ENCODE measurements at regions not wholly inside any gene's neighbourhood (a gene's known extent, or its start where the extent isn't known, plus 50 kb on each side); places are given as distances from the start of the nearest gene placed in this dataset.
A peak's percentile ranks its signal among the peaks of the same experiment; 100 is the strongest.

GRCh38 chr6:25028328-25028727, 92.6 kb upstream of the RIPOR2 start:
- Histone ChIP-seq H3K4me1 (ENCODE audit: control insufficient read depth in 1 of 2, insufficient read depth in 1 of 2, low read depth in 1 of 2, low read length in 1 of 2) (peaks cover 6% of the 10 kb centered on the region in 2 experiments), H3K27ac (no peak overlapping the region), H3K4me3 (ENCODE audit: low read depth in 1 of 2, low read length in 1 of 2) (no peak overlapping the region), H3K27me3 (no peaks in the 10 kb centered on the region), H3K36me3 (no peaks in the 10 kb centered on the region), H3K9me3 (no peaks in the 10 kb centered on the region)
- TF ChIP-seq CTCF (IDR thresholded peaks at IDR 0.05), result no peak

- no peak for TF ChIP-seq CTCF (IDR thresholded peaks at IDR 0.05)
- no peak overlapping the region for H3K4me3 ChIP-seq (ENCODE audit: low read depth in 1 of 2, low read length in 1 of 2)
- H3K9me3 ChIP-seq, result no peaks in the 10 kb centered on the region
- no peaks in the 10 kb centered on the region for H3K27me3 ChIP-seq
- H3K27ac ChIP-seq, result no peak overlapping the region
- peaks cover 20 to 25% of the 10 kb centered on the region in 2 experiments for H3K4me1 ChIP-seq (ENCODE audit: control insufficient read depth in 1 of 2, insufficient read depth in 1 of 2, low read depth in 1 of 2, low read length in 1 of 2)
- H3K36me3 ChIP-seq, result no peaks in the 10 kb centered on the region
These were observed 97.2 kb upstream of the RIPOR2 start for GRCh38 chr6:25032934-25033333.

GRCh38 chr6:25034431-25034921, 98.7 kb upstream of the RIPOR2 start:
- no peak for TF ChIP-seq CTCF (IDR thresholded peaks at IDR 0.05)
- H3K4me1 ChIP-seq (ENCODE audit: control insufficient read depth in 1 of 2, insufficient read depth in 1 of 2, low read depth in 1 of 2, low read length in 1 of 2), result peaks cover 20 to 25% of the 10 kb centered on the region in 2 experiments
- peak overlapping the region; percentile 61 for H3K27ac ChIP-seq
- H3K4me3 ChIP-seq (ENCODE audit: low read depth in 1 of 2, low read length in 1 of 2), result peak overlapping the region in 1 of 2 experiments; percentile 11
- H3K9me3 ChIP-seq, result no peaks in the 10 kb centered on the region
- H3K27me3 ChIP-seq, result no peaks in the 10 kb centered on the region
- H3K36me3 ChIP-seq, result no peaks in the 10 kb centered on the region

GRCh38 chr6:25035174-25035511, 99.4 kb upstream of the RIPOR2 start:
- Histone ChIP-seq H3K4me3 (ENCODE audit: low read depth in 1 of 2, low read length in 1 of 2) (peak overlapping the region in 1 of 2 experiments; percentile 23), H3K9me3 (no peaks in the 10 kb centered on the region), H3K4me1 (ENCODE audit: control insufficient read depth in 1 of 2, insufficient read depth in 1 of 2, low read depth in 1 of 2, low read length in 1 of 2) (peaks cover 20 to 25% of the 10 kb centered on the region in 2 experiments), H3K36me3 (no peaks in the 10 kb centered on the region), H3K27me3 (no peaks in the 10 kb centered on the region), H3K27ac (peak overlapping the region; percentile 61)
- no peak for TF ChIP-seq CTCF (IDR thresholded peaks at IDR 0.05)

GRCh38 chr6:25035512-25036435, 100.0 kb upstream of the RIPOR2 start:
- Histone ChIP-seq H3K4me1 (ENCODE audit: control insufficient read depth in 1 of 2, insufficient read depth in 1 of 2, low read depth in 1 of 2, low read length in 1 of 2) (peaks cover 20 to 25% of the 10 kb centered on the region in 2 experiments), H3K4me3 (ENCODE audit: low read depth in 1 of 2, low read length in 1 of 2) (peak overlapping the region in 1 of 2 experiments; percentile 23), H3K27ac (peak overlapping the region; percentile 61), H3K36me3 (no peaks in the 10 kb centered on the region), H3K27me3 (no peaks in the 10 kb centered on the region), H3K9me3 (no peaks in the 10 kb centered on the region)
- TF ChIP-seq CTCF (IDR thresholded peaks at IDR 0.05), result no peak

All from neutrophil (primary cell).